GM12801 (cell line): ENCODE measurements at regions not wholly inside any gene's neighbourhood (a gene's known extent, or its start where the extent isn't known, plus 50 kb on each side); places are given as distances from the start of the nearest gene placed in this dataset.

Experiments
- TF ChIP-seq, protein P1 (sequence below): IDR thresholded peaks from one replicate; pipeline ENCODE4 v1.5.1; 2011; ENCODE audit warnings: control low read depth; ENCODE audit not compliant: insufficient read length; ENCODE audit errors: extremely low read depth

DNA sequence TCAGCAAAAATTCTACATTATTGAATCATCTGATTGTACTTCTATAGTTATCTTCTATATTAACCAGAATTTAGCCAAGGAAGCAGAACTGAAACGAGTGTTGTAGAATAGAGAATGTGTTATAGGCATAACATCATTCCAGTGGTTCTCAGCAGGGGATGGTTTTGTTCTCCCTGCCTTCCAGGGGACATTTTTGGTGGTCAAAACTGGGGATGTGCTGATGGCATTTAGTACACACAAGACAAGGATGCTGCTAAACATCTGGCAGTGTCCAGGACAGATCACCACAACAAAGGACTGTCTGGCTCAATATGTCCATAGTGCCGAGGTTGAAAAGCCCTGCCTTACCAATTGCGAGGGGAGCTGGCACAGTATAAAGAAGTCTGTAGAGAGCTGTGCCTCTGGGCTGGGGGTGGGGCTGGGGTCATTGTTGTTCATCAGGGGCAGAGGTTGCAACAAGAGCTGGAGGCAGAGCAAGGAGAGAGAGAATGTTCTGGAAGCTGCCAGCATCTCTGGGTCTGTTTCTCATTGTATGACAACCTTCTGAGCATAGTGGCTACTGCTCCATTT is 1472.8 kb downstream of the AACS start:
- TF ChIP-seq, protein P1, sequence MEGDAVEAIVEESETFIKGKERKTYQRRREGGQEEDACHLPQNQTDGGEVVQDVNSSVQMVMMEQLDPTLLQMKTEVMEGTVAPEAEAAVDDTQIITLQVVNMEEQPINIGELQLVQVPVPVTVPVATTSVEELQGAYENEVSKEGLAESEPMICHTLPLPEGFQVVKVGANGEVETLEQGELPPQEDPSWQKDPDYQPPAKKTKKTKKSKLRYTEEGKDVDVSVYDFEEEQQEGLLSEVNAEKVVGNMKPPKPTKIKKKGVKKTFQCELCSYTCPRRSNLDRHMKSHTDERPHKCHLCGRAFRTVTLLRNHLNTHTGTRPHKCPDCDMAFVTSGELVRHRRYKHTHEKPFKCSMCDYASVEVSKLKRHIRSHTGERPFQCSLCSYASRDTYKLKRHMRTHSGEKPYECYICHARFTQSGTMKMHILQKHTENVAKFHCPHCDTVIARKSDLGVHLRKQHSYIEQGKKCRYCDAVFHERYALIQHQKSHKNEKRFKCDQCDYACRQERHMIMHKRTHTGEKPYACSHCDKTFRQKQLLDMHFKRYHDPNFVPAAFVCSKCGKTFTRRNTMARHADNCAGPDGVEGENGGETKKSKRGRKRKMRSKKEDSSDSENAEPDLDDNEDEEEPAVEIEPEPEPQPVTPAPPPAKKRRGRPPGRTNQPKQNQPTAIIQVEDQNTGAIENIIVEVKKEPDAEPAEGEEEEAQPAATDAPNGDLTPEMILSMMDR: no peak

DNA sequence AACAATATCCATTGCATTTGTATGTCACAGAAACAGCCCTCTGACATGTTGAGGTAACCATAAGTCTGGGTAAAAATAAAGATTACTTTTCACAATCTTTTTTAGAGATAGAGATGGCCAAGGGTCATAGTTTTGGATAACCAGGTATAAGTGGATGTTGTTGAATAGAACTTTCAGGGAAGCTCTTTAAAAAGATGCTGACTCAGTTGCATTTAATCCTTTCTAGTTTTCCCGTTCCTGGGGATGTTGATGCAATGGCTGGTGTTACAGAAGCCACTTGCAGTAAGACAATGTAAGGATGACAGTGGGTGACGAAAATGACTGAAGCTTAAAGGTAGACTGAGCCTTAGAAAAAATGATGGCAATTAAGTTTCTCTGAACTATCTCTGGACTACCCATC is 1473.7 kb downstream of the AACS start:
- TF ChIP-seq, protein P1: no peak

DNA sequence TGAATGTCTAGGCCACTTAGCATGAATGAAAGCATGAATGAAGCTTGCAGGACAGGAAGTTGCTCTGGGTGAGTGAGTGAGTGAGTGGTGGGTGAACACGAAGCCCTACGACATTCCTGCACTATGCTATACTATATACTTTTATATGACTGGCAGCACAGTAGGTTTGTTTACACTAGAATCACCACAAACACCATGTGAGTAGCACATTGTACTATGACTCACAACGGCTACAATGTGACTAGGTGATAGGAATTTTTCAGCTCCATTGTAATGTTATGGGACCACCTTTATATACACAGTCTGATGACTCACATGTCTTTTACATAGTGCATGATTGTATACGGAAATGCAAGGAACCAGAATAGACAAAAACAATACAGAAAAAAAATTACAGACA is 1480.2 kb downstream of the AACS start:
- TF ChIP-seq, protein P1: no peak

DNA sequence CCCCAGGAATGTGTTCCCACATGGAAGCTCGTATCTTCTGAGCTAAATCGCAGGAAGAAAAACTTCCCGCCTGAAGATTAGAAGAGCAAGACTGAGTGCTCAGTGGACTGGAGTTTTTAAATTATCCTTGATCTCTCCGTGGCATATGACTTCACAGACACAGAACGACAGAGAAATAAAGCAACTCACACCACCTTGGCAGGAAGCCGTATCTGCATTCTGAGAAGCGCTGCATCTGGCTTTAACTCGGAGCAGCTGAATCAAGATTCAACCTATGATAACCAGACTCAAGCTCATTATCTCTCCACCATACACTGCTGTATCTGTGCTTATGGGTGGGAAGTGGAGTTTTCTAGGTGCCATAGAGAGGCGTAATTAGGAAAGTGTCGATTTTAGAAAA is 1482.7 kb downstream of the AACS start:
- TF ChIP-seq, protein P1: no peak

DNA sequence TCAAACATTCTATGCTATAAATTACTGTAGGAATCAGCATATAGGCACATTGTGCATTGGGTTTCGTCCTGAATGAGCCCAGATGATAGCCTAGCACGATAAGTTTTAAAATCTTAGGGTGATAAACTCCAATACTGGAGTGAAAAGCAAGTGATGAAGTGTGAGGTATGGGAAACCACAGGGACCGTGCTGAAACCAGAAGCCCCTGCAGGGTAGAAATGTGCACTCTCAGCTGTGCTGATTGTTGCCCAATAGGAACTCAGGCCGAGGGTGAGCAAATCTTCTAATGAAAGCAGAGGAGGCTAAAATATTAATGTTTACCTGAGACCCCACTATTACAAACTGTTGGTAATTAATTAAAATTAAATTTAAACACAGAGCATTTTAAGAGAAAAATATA is 1486.6 kb downstream of the AACS start:
- TF ChIP-seq, protein P1: no peak

DNA sequence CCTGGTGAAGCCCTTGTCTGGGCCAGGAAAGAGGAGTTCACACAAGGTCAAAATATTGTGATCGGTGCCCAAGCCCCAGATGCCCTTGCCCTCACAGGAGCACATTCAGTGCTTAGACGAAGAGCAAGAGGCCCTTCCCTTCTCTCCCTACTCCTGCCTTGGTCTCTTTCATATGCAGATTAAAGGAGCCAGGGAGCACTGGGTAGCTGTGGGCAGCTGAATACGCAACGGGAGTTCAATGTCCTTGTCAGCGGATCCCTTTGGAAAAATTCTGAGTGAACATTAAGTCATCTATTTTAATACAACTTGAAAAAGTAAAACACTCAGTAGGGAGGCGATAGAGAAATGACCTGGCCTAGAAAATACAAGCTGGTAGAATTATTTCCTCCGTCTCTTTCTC is 1489.4 kb downstream of the AACS start:
- TF ChIP-seq, protein P1: no peak

DNA sequence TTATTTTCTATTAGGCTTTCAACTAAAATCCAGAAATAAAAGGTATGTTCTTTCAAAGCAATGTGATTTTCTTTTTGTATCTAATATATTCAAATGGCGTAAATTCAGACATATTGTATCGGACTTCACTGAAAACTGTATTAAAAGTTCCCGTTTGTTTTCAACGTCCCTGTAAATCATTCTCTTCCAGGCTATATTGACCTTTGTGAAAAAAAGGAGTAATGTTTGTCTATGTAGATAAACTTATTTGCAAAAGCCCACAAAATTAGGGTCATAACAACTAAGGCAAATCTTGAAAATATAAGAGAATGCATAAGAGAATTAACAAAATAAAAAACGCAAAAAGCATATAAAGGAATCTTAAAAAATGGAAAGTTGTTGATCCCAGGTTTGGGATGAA is 1492.4 kb downstream of the AACS start:
- TF ChIP-seq, protein P1: no peak
